22Rv1 (cell line): ENCODE measurements at regions not wholly inside any gene's neighbourhood (a gene's known extent, or its start where the extent isn't known, plus 50 kb on each side); places are given as distances from the start of the nearest gene placed in this dataset.

Experiments used
- H3K27ac ChIP-seq: fragments of 450-650 bp; 2 replicates; pipeline ENCODE4 v1.5.1; 2017
- ZFX ChIP-seq: fragments of 450-650 bp; IDR thresholded peaks from 2 replicates; pipeline ENCODE4 v1.6.1; 2017; ENCODE audit warnings: antibody characterized with exemption, borderline replicate concordance
- TF ChIP-seq, protein P1 (sequence below): fragments of 450-650 bp; IDR thresholded peaks from 2 replicates; pipeline ENCODE4 v1.5.1; 2017; ENCODE audit warnings: mild to moderate bottlenecking

DNA sequence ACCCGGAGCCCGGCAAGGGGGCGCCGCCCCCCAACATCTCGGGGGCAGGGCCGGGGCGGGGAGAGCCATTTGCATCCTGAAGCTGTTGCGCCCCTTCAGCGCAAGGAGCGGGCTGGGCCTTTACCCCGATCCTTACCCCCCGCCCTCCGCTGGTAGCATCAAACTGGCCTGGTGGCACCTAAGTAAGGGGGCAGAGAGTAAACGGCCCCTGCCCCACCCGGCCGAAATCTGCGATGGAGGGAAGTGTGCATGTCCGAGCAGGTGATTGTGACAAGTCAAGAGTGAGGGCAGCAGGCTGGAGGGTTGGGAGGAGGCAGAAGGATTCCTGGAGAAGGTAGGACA, 101.2 kb downstream of the ESM1 start:
- no peak overlapping the region for H3K27ac ChIP-seq
- TF ChIP-seq, protein P1, sequence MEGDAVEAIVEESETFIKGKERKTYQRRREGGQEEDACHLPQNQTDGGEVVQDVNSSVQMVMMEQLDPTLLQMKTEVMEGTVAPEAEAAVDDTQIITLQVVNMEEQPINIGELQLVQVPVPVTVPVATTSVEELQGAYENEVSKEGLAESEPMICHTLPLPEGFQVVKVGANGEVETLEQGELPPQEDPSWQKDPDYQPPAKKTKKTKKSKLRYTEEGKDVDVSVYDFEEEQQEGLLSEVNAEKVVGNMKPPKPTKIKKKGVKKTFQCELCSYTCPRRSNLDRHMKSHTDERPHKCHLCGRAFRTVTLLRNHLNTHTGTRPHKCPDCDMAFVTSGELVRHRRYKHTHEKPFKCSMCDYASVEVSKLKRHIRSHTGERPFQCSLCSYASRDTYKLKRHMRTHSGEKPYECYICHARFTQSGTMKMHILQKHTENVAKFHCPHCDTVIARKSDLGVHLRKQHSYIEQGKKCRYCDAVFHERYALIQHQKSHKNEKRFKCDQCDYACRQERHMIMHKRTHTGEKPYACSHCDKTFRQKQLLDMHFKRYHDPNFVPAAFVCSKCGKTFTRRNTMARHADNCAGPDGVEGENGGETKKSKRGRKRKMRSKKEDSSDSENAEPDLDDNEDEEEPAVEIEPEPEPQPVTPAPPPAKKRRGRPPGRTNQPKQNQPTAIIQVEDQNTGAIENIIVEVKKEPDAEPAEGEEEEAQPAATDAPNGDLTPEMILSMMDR: no peak
- TF ChIP-seq ZFX: no peak

DNA sequence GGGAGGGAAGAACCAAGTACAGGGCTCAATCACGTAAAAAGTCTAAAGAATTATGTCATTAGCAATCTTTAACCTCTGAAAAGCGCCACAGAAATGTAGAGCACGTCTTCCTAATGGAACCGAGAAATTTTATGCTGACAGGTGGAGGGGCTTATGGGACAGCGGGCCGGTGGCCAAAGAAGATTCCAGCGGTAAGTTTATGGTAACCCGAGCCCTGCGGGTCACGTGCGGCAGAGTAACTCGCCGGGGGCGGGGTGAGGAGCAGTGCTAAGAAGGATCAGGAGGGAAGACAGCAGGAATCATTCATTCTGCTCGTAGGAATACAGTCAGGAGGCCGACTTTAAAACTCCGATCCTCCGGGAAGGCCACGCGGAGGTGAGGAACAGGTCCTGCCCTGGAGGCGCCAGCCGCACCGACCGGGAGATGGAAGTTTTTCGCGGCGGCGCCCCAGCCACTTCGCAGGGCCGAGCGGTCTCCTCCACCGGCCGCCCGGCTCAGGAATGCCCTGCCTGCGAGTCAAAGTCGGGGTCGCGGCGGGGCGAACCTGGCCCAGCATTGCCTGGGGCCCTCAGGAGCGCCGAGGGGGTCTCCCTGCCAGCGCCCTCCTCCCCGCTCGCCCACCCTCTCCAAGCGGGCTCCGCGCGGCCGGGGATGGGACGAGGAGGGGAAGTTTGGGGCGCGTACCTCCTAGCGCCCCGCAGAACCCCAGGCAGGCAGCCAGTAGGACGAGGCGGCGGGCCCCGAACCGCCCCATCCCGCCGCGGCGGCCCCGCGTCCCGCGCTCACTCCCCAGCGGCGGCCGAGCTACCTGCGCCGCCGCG, 101.8 kb downstream of the ESM1 start:
- H3K27ac ChIP-seq: no peak overlapping the region
- no peak for TF ChIP-seq ZFX
- TF ChIP-seq, protein P1: no peak

GRCh38 chr5:54882841-54883240, 102.6 kb downstream of the ESM1 start:
- no peak overlapping the region for H3K27ac ChIP-seq
- TF ChIP-seq, protein P1: no peak
- TF ChIP-seq ZFX: no peak

DNA sequence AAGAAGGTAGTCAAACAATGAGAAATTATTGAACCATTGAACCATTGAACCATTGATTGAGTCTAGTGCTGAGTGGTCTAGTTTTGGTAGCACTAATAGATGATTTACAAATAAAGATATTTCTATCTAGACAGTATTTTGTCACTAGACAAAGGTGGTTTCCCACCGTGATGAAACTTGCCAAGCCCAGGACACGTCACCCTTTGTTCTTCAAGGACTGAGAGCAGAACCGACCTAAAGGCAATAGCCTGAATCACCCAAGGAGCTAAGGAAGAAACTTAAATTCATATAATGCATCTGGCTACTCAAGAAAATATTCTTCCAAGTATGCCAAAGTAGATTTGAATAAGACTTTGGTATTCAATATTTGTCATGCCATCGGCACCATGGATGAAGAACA, 103.3 kb downstream of the ESM1 start:
- H3K27ac ChIP-seq: no peak overlapping the region
- TF ChIP-seq ZFX: no peak
- TF ChIP-seq, protein P1: no peak

DNA sequence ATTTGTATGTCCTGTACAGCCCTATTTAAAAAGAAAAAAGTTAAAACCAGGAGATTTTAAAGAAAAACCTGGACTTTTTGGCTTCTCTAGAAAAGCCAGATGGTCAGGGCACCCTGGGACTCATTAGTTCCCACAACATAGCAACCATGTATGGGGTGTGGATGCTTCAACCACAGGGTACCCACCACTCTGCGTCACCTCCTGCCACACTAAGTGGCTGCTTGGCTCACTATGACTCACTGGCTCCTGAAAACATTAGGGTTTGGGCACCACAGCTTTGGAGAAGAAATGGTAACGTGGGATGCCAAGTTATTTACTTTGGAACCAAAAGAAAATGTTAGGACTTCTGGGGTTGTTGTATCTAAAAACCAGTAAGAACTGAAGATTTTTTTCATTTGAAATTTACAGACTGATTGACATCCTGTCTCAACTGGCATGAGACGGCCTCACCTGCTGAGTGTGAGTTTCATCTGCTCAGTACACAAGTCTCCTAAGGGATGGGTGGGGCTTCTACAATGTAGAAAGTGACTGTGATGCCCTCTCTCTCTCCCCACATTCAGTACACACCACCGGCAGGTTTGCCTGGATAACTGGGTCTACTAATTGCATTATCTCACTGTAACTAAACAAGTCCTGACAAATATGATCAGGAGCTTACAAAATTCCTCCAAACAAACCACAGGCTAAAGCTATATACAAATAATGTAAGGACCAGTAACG, 103.9 kb downstream of the ESM1 start:
- TF ChIP-seq, protein P1: no peak
- TF ChIP-seq ZFX: no peak
- no peak overlapping the region for H3K27ac ChIP-seq

DNA sequence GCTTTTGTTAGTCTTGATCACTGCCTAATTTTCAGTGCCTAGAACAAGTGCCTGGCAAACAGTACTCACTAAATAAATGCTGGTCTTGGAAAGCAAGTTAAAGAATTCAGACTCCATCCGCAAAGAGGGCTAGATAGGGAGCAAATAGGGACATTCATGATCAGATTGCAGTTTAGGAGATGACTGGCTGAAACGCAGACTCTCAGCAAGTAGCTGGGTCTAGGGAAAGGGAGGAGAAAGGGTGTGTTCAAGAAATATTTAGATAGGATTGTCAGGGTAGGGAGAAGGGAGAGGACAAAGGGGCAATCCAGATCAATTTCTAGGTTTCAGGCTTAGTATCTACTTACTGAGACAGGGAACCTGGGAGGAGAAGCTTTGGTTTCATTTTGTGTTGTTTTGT, 108.4 kb downstream of the ESM1 start:
- TF ChIP-seq, protein P1: no peak
- no peak for TF ChIP-seq ZFX

DNA sequence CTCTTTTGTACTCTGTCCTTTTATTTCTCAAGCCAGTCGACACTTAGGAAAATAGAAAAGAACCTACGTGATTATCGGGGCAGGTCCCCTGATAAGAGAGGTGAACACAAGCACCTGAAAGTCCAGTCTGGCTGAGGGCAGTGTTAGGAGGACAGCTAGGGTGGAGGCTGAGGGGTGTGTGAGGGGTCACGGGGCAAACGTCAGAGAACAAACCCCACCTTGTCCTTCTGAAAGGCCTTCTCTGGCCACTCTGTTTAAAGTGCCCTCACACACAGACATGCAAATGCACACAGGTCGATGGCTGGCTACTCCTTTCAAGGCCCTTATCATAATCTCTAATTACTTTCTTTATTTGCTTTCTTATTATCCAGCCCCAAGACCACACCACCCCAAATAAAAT, 108.8 kb downstream of the ESM1 start:
- H3K27ac ChIP-seq: no peak overlapping the region
- no peak for TF ChIP-seq ZFX
- TF ChIP-seq, protein P1: no peak

More for the DNA sequence above, 108.4 kb downstream of the ESM1 start:
- H3K27ac ChIP-seq: no peak overlapping the region
